GM19351 (cell line): ENCODE measurements at regions not wholly inside any gene's neighbourhood (a gene's known extent, or its start where the extent isn't known, plus 50 kb on each side); places are given as distances from the start of the nearest gene placed in this dataset.

Source experiments
- ATAC-seq: cut with Tn5 transposase; IDR thresholded peaks from one replicate; pipeline ENCODE4 v1.9.1; 2021; ENCODE audit warnings: mild to moderate bottlenecking, moderate library complexity; ENCODE audit not compliant: unreplicated experiment

- no peak for ATAC-seq
These were observed 59.6 kb upstream of the PITRM1 start for GRCh38 chr10:3231951-3232730.

- ATAC-seq = no peak
These were observed 57.2 kb upstream of the PITRM1 start for GRCh38 chr10:3229815-3230214.

- ATAC-seq = no peak
These were observed 56.0 kb upstream of the PITRM1 start for GRCh38 chr10:3228629-3228945.

GRCh38 chr10:3226960-3227744 lies 54.6 kb upstream of the PITRM1 start:
- peak; percentile 22 for ATAC-seq

GRCh38 chr10:3225561-3225960 lies 53.0 kb upstream of the PITRM1 start:
- ATAC-seq = no peak

- no peak for ATAC-seq
These were observed 51.7 kb upstream of the PITRM1 start for GRCh38 chr10:3224241-3224640.

- no peak for ATAC-seq
These were observed 50.0 kb upstream of the PITRM1 start for GRCh38 chr10:3222626-3223025.
